ENCODE measurements at regions not wholly inside any gene's neighbourhood (a gene's known extent, or its start where the extent isn't known, plus 50 kb on each side); places are given as distances from the start of the nearest gene placed in this dataset.

DNA sequence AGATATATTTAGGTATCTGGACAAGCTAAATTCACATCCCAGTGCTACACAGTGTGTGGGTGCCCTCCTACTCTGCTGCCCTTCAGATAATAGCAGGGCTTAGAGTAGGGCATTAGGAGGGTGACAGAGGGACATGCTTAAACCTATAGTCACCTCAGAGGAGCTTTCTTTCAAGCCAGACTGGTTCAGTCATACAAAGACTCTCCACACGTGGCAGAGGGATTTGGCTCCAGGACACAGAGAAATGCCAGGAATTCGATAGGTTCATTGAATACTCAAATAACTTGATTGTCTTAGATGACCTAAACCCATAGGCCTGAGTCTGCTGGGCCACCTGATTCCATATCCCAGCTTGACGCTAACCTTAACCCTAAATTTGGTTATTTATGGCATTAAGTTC lies 163.5 kb downstream of the TPH2 start:
- no peak for DNase-seq (ENCODE audit: low spot score, unreplicated experiment)
- H3K27me3 Mint-ChIP-seq = no peaks in the 10 kb centered on the region
- H3K9me3 Mint-ChIP-seq (ENCODE audit: low read depth) = no peaks in the 10 kb centered on the region
- H3K36me3 Mint-ChIP-seq (ENCODE audit: insufficient read depth) = no peaks in the 10 kb centered on the region
- no peak overlapping the region for H3K27ac Mint-ChIP-seq
- no peak overlapping the region for H3K4me3 Mint-ChIP-seq (ENCODE audit: low read depth)
- no peaks in the 10 kb centered on the region for H3K4me1 Mint-ChIP-seq (ENCODE audit: low read depth)
- TF ChIP-seq, protein P1, sequence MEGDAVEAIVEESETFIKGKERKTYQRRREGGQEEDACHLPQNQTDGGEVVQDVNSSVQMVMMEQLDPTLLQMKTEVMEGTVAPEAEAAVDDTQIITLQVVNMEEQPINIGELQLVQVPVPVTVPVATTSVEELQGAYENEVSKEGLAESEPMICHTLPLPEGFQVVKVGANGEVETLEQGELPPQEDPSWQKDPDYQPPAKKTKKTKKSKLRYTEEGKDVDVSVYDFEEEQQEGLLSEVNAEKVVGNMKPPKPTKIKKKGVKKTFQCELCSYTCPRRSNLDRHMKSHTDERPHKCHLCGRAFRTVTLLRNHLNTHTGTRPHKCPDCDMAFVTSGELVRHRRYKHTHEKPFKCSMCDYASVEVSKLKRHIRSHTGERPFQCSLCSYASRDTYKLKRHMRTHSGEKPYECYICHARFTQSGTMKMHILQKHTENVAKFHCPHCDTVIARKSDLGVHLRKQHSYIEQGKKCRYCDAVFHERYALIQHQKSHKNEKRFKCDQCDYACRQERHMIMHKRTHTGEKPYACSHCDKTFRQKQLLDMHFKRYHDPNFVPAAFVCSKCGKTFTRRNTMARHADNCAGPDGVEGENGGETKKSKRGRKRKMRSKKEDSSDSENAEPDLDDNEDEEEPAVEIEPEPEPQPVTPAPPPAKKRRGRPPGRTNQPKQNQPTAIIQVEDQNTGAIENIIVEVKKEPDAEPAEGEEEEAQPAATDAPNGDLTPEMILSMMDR (IDR thresholded peaks at IDR 0.05; ENCODE audit: unreplicated experiment) = no peak

DNA sequence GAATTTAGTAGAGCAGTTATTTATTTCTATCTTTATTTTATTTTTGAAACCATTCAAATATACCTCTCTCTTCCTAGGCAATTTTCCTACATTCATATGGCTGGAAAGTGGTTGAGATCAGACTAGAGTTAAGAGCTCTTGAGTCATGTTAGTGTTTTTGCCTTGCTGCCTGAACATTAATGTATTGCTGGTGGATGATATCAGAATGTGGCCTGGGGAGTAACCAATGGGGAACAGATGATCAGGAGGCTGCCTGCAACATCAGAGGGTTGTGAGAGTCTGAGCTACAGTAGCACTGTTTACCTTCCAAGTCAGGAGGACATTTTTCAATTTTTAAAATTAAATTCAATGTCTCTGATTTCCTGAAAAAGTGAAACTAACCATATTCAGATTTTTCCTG lies 166.3 kb upstream of the TRHDE start:
- DNase-seq (ENCODE audit: low spot score, unreplicated experiment) = no peak
- H3K27me3 Mint-ChIP-seq = no peaks in the 10 kb centered on the region
- H3K27ac Mint-ChIP-seq = no peak overlapping the region
- H3K9me3 Mint-ChIP-seq (ENCODE audit: low read depth) = no peaks in the 10 kb centered on the region
- TF ChIP-seq, protein P1 (IDR thresholded peaks at IDR 0.05; ENCODE audit: unreplicated experiment) = no peak
- H3K4me3 Mint-ChIP-seq (ENCODE audit: low read depth) = no peak overlapping the region
- peaks cover 11% of the 10 kb centered on the region for H3K4me1 Mint-ChIP-seq (ENCODE audit: low read depth)
- no peaks in the 10 kb centered on the region for H3K36me3 Mint-ChIP-seq (ENCODE audit: insufficient read depth)

DNA sequence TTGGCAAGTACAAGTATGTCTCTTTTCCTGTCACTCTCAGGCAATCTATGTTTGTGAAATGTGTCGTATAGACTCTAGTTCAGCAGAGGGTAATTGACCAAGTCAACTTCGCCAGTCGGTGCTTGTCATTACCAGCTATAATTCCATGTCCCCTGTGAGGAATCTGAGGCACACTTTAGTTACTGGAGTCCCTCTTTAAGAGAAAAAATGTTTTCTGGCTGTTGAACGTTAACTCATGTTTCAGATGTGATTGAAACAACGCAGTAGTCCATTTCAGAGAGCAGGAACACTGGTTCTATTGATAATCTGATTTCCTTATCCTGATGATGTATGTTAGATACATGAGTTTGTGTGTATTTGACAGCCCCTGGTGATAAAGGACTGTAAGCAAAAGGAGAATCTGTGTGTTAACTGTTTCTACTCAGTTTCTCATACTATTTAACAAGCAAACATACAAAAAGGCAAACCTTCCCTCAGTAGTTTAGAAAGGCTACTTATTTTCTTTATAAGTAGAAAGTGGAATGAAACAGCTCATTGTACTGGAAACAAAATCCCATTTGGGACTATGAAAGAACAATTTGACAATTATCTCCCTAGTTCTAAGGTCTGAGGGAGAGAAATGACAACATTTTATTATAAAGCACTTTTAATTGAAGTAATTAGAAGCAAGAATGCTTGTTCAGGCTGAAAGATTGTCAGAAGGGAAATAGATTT lies 161.1 kb upstream of the TRHDE start:
- Mint-ChIP-seq H3K27ac (no peak overlapping the region), H3K36me3 (ENCODE audit: insufficient read depth) (no peaks in the 10 kb centered on the region), H3K9me3 (ENCODE audit: low read depth) (no peaks in the 10 kb centered on the region), H3K4me1 (ENCODE audit: low read depth) (peaks cover 24% of the 10 kb centered on the region), H3K27me3 (no peaks in the 10 kb centered on the region), H3K4me3 (ENCODE audit: low read depth) (no peak overlapping the region)
- no peak for DNase-seq (ENCODE audit: low spot score, unreplicated experiment)
- TF ChIP-seq, protein P1 (IDR thresholded peaks at IDR 0.05; ENCODE audit: unreplicated experiment) = no peak

DNA sequence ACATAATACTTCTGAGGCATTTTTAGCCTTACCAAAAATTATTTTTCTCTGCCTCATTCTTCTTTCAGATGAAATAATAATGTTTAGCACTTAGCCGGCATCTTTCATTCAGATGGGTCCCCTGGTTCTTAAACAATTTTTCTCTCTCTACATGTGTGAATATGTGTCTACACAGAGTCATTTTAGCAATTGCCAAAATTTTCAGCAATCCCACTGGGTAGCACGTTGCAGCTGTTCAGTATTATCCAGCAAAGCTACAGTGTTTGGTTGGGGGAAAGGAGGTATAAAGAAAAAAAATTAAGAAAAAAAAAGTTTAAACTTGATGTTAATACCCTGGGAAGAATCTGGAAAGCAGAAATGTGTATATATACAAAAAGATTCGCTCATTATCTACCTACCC lies 160.5 kb upstream of the TRHDE start:
- TF ChIP-seq, protein P1 (IDR thresholded peaks at IDR 0.05; ENCODE audit: unreplicated experiment) = no peak
- Mint-ChIP-seq H3K36me3 (ENCODE audit: insufficient read depth) (no peaks in the 10 kb centered on the region), H3K27me3 (no peaks in the 10 kb centered on the region), H3K4me1 (ENCODE audit: low read depth) (peaks cover 24% of the 10 kb centered on the region), H3K9me3 (ENCODE audit: low read depth) (no peaks in the 10 kb centered on the region), H3K4me3 (ENCODE audit: low read depth) (no peak overlapping the region), H3K27ac (no peak overlapping the region)
- no peak for DNase-seq (ENCODE audit: low spot score, unreplicated experiment)

DNA sequence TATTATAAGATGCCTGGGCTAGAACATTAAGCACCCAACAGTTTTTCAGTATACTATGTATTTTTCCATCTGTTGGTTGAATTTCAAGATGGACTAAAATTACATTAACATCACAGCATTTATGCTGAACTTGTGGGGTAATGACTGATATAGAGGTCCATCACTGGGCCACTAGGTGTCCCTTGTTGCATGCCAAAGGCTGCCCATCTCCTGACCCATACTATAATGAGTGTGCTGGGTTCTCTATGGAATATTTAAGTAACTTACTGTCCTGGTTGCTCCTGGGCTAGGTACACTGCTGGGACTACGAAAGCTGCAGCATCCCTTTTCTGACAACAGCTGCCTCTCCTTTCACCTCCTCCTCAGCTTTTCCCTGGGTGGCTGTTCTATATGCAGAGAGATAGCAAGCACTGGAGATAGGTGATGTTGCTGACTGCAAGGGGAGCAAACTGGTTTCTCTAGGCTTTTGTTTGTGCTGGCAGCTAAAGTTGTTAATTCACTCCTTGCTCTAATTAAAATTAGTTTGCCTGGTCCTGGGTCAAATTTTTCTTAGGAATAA lies 138.6 kb upstream of the TRHDE start:
- peaks cover 29% of the 10 kb centered on the region for H3K4me1 Mint-ChIP-seq (ENCODE audit: low read depth)
- TF ChIP-seq, protein P1 (IDR thresholded peaks at IDR 0.05; ENCODE audit: unreplicated experiment) = no peak

More for the DNA sequence above, 138.6 kb upstream of the TRHDE start:
- H3K27ac Mint-ChIP-seq = no peak overlapping the region
- H3K4me3 Mint-ChIP-seq (ENCODE audit: low read depth) = no peak overlapping the region
- peaks cover 5% of the 10 kb centered on the region for H3K9me3 Mint-ChIP-seq (ENCODE audit: low read depth)
- no peaks in the 10 kb centered on the region for H3K36me3 Mint-ChIP-seq (ENCODE audit: insufficient read depth)
- no peaks in the 10 kb centered on the region for H3K27me3 Mint-ChIP-seq
- DNase-seq (ENCODE audit: low spot score, unreplicated experiment) = no peak
